DMS153 treated with DMSO at 0.1 percent for 48 hours (cell line): ENCODE measurements at regions not wholly inside any gene's neighbourhood (a gene's known extent, or its start where the extent isn't known, plus 50 kb on each side); places are given as distances from the start of the nearest gene placed in this dataset.

Experiments
- DNase-seq: peaks from one replicate; lab custom pipeline; 2025; ENCODE audit not compliant: unreplicated experiment; lab: John Stamatoyannopoulos, UW

- no peak for DNase-seq
Observed at GRCh38 chr2:174669336-174669735, 71.7 kb upstream of the WIPF1 start.

GRCh38 chr2:174668075-174668474 is 70.5 kb upstream of the WIPF1 start:
- no peak for DNase-seq

- DNase-seq: no peak
Observed at GRCh38 chr2:174667250-174667860, 69.8 kb upstream of the WIPF1 start.

GRCh38 chr2:174666845-174667244 is 69.2 kb upstream of the WIPF1 start:
- no peak for DNase-seq

- DNase-seq: no peak
Observed at GRCh38 chr2:174666312-174666711, 68.7 kb upstream of the WIPF1 start.

- DNase-seq: no peak
Observed at GRCh38 chr2:174664084-174664759, 66.6 kb upstream of the WIPF1 start.

- no peak for DNase-seq
Observed at GRCh38 chr2:174663550-174663949, 65.9 kb upstream of the WIPF1 start.

- no peak for DNase-seq
Observed at GRCh38 chr2:174662859-174663258, 65.3 kb upstream of the WIPF1 start.

GRCh38 chr2:174662459-174662858 is 64.9 kb upstream of the WIPF1 start:
- DNase-seq: no peak

GRCh38 chr2:174660984-174661675 is 63.5 kb upstream of the WIPF1 start:
- DNase-seq: no peak

GRCh38 chr2:174659069-174659900 is 61.7 kb upstream of the WIPF1 start:
- DNase-seq: no peak

GRCh38 chr2:174656676-174657176 is 59.1 kb upstream of the WIPF1 start:
- no peak for DNase-seq

- DNase-seq: no peak
Observed at GRCh38 chr2:174656035-174656434, 58.4 kb upstream of the WIPF1 start.

- no peak for DNase-seq
Observed at GRCh38 chr2:174654419-174654941, 56.9 kb upstream of the WIPF1 start.

- no peak for DNase-seq
Observed at GRCh38 chr2:174648896-174649295, 51.3 kb upstream of the WIPF1 start.
